ENCODE measurements at regions not wholly inside any gene's neighbourhood (a gene's known extent, or its start where the extent isn't known, plus 50 kb on each side); places are given as distances from the start of the nearest gene placed in this dataset.

- Histone ChIP-seq H3K36me3 (ENCODE audit: control insufficient read depth in 4 of 4, insufficient read depth in 4 of 4, low read length in 4 of 4) (no peaks in the 10 kb centered on the region), H3K27me3 (ENCODE audit: control insufficient read depth in 3 of 3, insufficient read depth in 3 of 3, low read length in 2 of 3) (no peaks in the 10 kb centered on the region), H3K9ac (ENCODE audit: insufficient read depth in 1 of 2, low read length in 2 of 2) (no peak overlapping the region), H3K27ac (ENCODE audit: low read depth in 1 of 2, low read length in 1 of 2) (no peak overlapping the region), H3K9me3 (ENCODE audit: control insufficient read depth in 4 of 4, insufficient read depth in 3 of 4, low read length in 3 of 4) (no peaks in the 10 kb centered on the region), H3K4me1 (ENCODE audit: control insufficient read depth in 5 of 5, insufficient read depth in 5 of 5, low read length in 5 of 5) (peaks cover 0 to 46% (median 0%) of the 10 kb centered on the region in 5 donors), H3K4me3 (no peak overlapping the region)
- DNase-seq (no peak), ATAC-seq (ENCODE audit: insufficient read depth, low FRiP score) (no peak)
- TF ChIP-seq, protein P1, sequence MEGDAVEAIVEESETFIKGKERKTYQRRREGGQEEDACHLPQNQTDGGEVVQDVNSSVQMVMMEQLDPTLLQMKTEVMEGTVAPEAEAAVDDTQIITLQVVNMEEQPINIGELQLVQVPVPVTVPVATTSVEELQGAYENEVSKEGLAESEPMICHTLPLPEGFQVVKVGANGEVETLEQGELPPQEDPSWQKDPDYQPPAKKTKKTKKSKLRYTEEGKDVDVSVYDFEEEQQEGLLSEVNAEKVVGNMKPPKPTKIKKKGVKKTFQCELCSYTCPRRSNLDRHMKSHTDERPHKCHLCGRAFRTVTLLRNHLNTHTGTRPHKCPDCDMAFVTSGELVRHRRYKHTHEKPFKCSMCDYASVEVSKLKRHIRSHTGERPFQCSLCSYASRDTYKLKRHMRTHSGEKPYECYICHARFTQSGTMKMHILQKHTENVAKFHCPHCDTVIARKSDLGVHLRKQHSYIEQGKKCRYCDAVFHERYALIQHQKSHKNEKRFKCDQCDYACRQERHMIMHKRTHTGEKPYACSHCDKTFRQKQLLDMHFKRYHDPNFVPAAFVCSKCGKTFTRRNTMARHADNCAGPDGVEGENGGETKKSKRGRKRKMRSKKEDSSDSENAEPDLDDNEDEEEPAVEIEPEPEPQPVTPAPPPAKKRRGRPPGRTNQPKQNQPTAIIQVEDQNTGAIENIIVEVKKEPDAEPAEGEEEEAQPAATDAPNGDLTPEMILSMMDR (IDR thresholded peaks at IDR 0.05; ENCODE audit: control extremely low read depth, extremely low read depth): no peak
- 70 to 76% methylated on average over 3 of the region's 3 CpGs for WGBS, 2 donors
These were observed 143.7 kb downstream of the NAA11 start for GRCh38 chr4:79182209-79182608.

DNA sequence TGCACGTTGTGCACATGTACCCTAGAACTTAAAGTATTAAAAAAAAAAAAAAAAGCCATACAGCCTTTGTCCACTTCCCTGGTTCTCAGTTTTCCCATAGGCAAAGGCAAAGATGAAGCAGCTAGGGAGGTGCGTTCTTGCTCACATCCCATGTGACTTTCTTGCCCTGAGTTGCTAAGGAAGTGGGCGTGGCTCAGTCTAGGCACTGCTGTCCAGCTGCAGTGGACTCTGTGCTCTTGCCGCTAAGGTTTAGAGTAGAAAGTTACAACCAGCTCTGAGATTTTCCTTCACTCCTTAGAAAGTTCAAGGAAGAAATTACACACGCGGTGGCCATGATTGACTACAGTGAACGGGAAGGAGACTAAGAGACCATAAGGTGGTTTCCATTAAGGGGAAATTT lies 144.7 kb downstream of the NAA11 start:
- Histone ChIP-seq H3K9me3 (ENCODE audit: control insufficient read depth in 4 of 4, insufficient read depth in 3 of 4, low read length in 3 of 4) (no peaks in the 10 kb centered on the region), H3K9ac (ENCODE audit: insufficient read depth in 1 of 2, low read length in 2 of 2) (no peak overlapping the region), H3K4me1 (ENCODE audit: control insufficient read depth in 5 of 5, insufficient read depth in 5 of 5, low read length in 5 of 5) (peaks cover 0 to 45% (median 0%) of the 10 kb centered on the region in 5 donors), H3K27ac (ENCODE audit: low read depth in 1 of 2, low read length in 1 of 2) (no peak overlapping the region), H3K36me3 (ENCODE audit: control insufficient read depth in 4 of 4, insufficient read depth in 4 of 4, low read length in 4 of 4) (no peaks in the 10 kb centered on the region), H3K27me3 (ENCODE audit: control insufficient read depth in 3 of 3, insufficient read depth in 3 of 3, low read length in 2 of 3) (no peaks in the 10 kb centered on the region), H3K4me3 (no peak overlapping the region)
- TF ChIP-seq, protein P1 (IDR thresholded peaks at IDR 0.05; ENCODE audit: control extremely low read depth, extremely low read depth): no peak
- WGBS, 2 donors: 93 to 95% methylated on average over 7 of the region's 7 CpGs
- ATAC-seq (ENCODE audit: insufficient read depth, low FRiP score): no peak
- DNase-seq: no peak

GRCh38 chr4:79178760-79179159 lies 147.1 kb downstream of the NAA11 start:
- TF ChIP-seq, protein P1 (IDR thresholded peaks at IDR 0.05; ENCODE audit: control extremely low read depth, extremely low read depth): no peak
- peaks cover 0 to 47% (median 0%) of the 10 kb centered on the region in 5 donors for H3K4me1 ChIP-seq (ENCODE audit: control insufficient read depth in 5 of 5, insufficient read depth in 5 of 5, low read length in 5 of 5)
- no peaks in the 10 kb centered on the region for H3K27me3 ChIP-seq (ENCODE audit: control insufficient read depth in 3 of 3, insufficient read depth in 3 of 3, low read length in 2 of 3)
- H3K9ac ChIP-seq (ENCODE audit: insufficient read depth in 1 of 2, low read length in 2 of 2): no peak overlapping the region
- no peak overlapping the region for H3K4me3 ChIP-seq
- no peaks in the 10 kb centered on the region for H3K9me3 ChIP-seq (ENCODE audit: control insufficient read depth in 4 of 4, insufficient read depth in 3 of 4, low read length in 3 of 4)
- DNase-seq (peak; percentile 73 to 91 (median 87)), ATAC-seq (ENCODE audit: insufficient read depth, low FRiP score) (no peak)
- H3K27ac ChIP-seq (ENCODE audit: low read depth in 1 of 2, low read length in 1 of 2): no peak overlapping the region
- no peaks in the 10 kb centered on the region for H3K36me3 ChIP-seq (ENCODE audit: control insufficient read depth in 4 of 4, insufficient read depth in 4 of 4, low read length in 4 of 4)

DNA sequence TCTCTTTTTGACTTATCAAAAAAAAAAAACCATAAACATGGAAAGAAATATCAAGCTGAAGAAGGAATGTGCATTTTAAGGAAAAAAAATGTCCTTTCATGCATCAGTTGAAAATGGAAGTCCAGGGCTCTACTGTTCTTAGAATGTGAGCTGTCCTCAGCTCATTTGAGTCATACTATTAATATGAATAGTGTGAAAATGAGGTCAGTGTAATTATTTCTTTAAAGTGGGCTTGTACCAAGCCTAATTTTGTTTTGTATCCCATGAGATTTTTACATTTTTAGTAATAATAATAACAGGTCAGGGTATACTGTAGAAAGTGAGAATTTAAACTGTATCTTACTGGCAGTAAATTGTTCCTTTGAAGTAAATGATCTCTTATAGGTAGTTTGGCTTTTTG lies 148.5 kb downstream of the NAA11 start:
- TF ChIP-seq, protein P1 (IDR thresholded peaks at IDR 0.05; ENCODE audit: control extremely low read depth, extremely low read depth): no peak
- Histone ChIP-seq H3K4me3 (no peak overlapping the region), H3K4me1 (ENCODE audit: control insufficient read depth in 5 of 5, insufficient read depth in 5 of 5, low read length in 5 of 5) (peaks cover 0 to 48% (median 0%) of the 10 kb centered on the region in 5 donors), H3K36me3 (ENCODE audit: control insufficient read depth in 4 of 4, insufficient read depth in 4 of 4, low read length in 4 of 4) (no peaks in the 10 kb centered on the region), H3K27me3 (ENCODE audit: control insufficient read depth in 3 of 3, insufficient read depth in 3 of 3, low read length in 2 of 3) (no peaks in the 10 kb centered on the region), H3K27ac (ENCODE audit: low read depth in 1 of 2, low read length in 1 of 2) (no peak overlapping the region), H3K9me3 (ENCODE audit: control insufficient read depth in 4 of 4, insufficient read depth in 3 of 4, low read length in 3 of 4) (no peaks in the 10 kb centered on the region), H3K9ac (ENCODE audit: insufficient read depth in 1 of 2, low read length in 2 of 2) (no peak overlapping the region)
- ATAC-seq (ENCODE audit: insufficient read depth, low FRiP score): no peak
- no peak for DNase-seq

Measured in lung (tissue), 11 donors.